ENCODE measurements at regions not wholly inside any gene's neighbourhood (a gene's known extent, or its start where the extent isn't known, plus 50 kb on each side); places are given as distances from the start of the nearest gene placed in this dataset.
"Not testable (repeated sequence)": the region's sequence is repeated elsewhere in the genome, so short reads cannot be mapped to it uniquely, and the experiment has no call there.

DNA sequence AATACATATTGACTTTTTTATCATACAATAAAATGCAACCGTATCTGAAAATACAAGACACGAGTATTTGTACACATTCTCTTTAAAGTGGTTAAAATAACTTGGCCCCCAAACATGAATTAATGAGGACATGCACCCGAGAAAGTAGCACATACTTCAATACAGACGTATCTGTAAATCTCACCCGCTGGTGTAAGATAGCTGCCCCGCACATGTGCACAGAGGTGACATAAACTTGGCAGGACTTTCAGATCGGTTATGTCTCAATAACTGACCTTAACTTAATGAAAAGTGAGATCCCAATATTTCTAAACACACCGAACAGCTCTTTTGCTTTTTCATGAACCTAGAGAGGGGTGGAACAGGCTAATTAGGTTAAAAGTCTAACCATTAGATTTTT, 91.5 kb upstream of the RPS6KA2 start:
- DNase-seq: no peak

DNA sequence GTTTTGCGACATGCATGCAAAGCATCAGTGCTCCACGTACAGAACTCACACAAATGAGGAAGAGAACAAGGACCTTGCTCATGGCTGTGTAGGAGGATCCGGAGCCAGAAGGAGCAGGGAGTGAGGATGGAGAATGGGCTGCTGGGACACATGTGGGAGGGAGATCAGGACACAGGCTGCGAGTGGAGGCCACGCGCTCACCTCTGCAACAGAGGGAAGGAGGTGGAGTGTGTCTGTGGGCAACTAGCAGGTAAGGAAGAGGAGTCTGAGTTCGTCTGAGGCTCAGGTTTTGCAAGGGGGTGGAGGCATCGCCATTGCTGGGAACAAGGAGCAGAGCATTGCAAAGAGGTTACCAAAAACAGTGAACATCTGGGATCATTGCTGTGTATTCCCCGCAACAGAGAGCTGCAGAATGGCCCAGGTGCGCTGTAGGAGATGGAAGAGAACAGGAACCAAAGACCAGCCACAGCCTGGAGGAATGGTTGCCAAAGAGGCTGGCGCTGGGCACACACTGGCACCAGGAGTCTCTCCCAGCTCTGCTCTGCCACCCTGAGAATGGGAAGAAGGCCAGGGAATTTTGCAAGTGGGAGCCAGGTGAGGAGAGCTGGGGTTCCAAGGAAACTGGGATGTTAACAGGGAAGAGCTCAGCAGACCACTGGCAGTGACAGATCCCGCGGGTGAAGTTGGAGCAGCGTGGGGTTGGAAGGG, 90.0 kb upstream of the RPS6KA2 start:
- no peak for DNase-seq

DNA sequence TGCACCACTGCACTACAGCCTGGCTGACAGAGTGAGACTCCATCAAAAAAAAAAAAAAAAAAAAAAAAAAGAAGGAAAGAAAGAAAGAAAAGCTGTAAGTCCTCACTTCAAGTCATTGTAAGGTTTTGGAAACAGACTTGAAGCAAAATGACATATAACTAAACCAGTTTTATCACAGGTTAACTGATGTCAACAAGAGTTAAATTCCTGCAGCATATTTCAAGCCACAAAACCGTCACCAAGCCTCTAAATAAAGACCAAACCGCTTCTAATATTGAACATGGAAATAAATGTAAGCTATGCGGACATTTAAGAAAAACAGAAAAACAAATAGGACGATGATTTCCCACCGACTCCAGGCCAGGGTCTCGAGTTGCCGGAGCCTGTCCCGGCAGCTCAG, 88.9 kb upstream of the RPS6KA2 start:
- no peak for DNase-seq

DNA sequence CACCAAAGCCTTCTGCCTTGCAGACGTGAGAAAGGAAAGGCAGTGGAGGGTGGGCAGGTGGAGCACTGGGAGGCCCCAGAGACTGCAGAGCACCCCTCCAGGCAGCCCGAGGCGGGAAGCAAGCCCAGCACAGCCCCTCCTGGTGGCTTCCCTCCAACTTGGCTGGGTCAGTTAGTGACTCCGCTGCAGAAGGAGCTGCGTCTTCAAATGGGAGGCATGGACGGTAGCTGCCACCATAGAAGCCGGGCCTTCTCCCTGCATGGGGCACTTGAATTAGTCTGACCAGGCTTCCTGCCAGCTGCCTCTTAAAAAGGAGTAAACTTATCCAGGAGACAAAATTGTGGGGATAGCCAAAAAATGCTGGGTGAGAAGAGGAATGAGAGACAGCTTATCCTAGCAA, 88.0 kb upstream of the RPS6KA2 start:
- no peak for DNase-seq

DNA sequence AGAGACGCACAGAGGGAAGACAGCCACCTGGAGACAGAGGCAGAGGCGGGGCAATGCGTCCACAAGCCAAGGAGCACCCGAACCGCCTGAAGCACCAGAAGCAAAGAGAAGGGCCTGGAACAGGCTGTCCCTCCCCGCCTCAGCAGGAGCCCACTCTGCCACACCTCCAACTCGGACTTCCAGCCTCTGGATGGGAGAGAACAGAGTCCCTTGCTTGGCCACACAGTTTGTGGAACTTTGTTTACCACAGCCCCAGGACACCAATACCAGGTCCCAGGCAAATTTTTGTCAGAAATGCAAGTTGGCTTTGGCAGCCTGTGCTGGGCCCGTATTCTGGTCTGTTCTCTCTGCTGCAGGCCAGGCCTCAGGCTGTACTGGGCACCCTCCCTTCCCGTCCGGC, 87.5 kb upstream of the RPS6KA2 start:
- no peak for DNase-seq

DNA sequence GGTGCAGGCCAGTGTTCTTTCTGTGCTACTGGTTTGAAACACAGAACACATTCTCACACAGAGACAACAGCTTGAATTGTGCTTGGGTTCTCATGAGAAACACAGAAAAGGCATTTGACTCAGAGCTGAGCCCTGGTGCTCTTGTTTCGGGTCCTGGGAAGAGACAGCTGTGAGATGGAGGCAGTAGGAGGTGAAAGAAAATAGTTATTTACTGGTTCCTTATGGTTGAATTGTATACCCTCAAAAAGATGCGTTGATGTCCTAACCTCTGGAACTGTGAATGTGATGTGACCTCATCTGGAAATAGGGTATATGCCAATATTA, 87.1 kb upstream of the RPS6KA2 start:
- DNase-seq: no peak

DNA sequence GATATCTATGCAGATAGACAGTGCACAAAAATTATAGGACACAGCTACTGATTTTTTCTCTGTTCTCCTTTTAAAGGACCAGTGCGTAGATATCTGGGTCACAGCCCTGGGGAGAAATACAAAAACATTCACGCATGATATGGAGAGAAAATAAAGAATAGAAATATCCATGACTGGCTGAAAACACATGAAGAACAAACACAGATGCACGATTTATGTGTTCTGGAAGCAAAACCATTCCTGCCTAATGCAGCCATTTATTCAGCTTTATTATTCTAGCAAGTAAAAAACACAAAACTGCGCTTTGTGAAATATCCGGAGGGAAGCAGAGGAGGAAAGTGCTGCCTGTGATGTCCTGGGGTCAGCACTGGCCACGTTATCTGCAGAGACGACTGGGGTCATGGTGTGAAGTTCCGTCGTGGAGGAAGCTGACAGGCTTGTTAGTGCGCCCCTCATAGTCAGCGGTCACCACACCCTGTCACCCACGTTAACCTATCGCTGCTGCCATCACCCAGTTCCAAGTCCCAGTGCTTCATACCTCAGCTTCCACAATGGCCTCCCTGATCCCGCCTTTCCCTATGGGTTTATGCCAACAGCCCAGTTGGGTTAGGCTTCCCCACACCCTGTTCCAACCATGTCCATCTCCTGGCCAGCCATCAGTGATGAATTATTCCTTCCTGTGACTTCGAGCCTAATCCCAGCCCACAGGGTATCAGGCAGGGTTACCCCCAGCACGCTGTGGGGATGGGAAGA, 86.6 kb upstream of the RPS6KA2 start:
- no peak for DNase-seq

DNA sequence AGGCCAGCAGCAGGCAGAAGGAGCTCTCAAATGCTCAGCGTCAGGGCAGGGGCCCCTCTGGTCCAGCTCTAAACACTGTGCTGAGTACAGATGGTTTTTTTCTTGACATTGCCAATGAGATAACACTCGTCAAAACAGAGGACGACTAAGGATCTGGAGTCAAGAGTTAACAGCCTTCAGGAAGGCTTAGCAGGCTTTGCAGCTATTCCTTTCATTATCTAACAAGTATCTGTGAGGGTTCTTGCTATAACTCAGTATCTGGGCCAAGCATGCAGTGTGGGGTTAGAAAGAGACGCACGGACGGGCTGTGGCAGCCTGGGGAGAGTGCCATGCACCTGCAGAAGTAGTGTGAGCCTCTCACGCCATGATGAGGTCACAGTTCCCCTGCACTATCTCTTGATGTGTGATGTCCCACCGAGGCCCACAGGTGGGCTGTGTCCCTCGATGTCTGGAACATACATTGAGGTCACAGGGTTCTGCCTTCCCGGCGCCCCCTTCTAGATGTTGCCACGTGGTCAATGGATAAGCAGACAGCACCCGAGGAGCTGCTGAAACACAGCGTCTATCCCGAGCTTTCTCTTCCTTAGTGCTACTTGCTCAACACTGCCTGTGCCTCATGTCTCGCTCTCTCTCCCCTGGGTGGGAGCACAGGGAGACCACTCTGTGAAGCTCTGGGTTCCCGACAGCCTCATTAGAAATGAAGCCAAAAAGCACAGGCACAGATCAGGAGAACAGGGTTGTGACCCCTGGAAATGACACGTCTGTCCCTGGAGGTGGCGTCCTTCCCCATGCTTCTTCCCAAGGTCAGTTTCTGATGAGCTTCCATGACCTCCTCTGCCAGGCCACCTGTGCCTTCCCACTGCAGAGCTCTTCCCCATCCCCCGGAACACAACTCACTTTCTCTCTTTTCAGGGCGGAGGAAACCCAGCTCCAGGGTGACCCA, 85.5 kb upstream of the RPS6KA2 start:
- DNase-seq: no peak

DNA sequence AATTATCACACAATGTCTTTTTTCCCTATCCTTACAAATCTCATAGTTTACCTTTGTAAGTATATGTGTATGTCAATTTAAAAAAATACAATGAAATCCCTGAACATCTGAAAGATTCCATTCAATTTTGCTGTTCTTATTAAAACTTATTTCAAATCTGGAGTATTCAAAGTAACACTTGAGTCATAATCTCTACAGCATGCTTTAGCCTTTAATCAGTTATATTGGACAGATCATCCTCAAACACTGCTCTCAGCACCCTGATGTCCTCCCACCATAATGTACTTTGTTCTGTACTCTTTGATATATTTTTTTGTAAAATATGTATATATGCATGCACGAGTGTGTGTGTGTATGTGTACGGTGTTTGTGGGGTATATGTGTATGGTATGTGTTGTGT, 83.0 kb upstream of the RPS6KA2 start:
- no peak for DNase-seq

DNA sequence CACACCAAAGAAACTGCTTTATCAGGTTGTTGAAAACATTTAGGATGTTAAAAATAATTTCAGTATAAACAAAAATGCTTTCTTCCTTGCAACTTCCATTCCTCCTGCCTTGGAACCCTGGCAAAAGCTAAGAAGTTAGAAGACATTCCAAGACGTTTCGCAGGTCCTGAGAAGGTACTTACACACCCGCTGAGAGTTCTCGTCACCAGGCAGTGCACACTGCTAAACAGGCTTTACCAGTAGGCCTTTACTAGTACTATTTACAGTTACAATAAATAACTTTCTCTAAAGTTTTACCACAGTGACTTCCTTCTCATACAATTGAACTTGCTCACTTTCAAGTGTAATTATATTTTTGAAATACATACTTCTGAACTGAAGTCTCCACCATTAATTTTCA, 81.4 kb upstream of the RPS6KA2 start:
- no peak for DNase-seq

DNA sequence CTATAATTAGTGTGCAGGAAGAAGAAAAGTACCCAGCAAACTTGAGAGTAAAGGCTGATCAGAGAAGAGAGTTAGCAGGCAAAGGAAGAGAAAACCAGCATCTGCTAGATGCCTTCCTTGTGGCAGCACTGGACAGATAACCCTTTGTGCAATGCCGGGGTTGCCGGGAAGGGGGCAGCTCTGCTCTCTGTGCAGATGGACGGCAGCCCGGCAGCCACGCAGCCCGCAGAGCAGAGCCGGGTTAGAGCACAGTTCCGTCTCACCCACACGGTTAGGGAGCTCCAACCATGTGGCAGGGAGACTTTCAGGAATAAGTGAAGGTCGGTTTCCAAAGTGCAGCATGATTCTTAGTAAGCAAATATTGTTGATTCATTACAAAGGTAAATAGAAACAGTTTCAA, 80.0 kb upstream of the RPS6KA2 start:
- no peak for DNase-seq

DNA sequence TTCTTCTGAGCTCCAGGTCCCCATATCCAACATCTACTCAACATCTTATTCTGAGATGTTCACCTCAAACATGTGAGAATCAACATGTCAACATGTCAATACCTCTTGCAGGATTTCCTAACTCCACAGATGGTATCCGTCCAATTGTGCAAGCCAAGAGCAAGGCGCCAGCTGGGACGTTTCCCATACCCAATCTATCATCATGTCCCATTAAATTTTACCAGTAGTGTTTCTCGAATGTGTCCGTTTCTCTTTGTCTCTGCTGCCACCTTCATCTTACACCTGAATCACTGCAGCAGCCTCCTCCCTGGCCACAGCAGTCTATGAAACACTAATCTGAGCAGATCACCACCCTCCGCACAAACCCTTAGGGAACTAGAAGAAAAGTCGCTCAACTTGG, 78.0 kb upstream of the RPS6KA2 start:
- no peak for DNase-seq

DNA sequence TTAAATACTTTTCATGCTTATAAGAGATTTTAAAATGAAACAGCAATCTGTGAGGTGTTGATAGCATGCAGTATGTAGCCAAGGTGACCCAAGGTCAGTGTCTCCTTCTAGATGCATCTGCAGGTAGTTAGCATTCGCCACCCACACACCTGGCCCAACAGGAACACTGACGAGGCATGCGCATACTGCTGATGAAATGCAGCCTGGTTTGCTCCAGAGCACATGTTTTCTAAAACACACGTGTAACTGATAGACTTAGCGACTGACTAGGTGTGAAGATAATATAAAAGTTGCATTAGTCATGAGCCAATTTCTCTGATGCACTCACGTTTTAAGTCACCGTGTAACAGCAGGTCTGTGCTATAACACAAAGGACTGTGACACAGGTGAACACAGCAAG, 77.1 kb upstream of the RPS6KA2 start:
- DNase-seq: no peak

DNA sequence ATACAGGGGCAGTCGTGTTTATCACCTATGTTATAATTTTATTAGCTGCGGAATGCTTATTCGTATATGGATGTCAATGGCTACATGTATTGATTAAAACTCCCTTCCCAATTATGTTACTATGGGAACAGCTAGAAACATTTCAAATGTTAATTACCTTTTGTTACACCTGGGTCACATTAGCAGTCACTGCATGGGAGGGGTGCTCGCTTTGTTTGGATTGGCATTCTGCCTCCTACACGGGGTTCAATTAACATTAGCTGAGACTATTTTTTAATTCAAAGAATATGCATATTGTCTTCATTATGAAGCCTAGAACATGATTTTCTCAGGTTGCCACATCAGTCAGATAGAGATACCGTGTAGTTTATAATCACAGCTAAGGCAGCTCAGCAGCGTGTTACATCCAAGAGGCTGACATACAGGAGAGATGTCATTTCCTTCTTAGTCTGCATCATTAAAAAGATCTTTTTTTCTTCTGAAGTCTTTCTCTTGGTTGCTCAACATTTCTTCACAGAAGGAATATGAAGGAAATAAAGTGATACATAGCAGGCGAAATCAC, 76.2 kb upstream of the RPS6KA2 start:
- DNase-seq: no peak

DNA sequence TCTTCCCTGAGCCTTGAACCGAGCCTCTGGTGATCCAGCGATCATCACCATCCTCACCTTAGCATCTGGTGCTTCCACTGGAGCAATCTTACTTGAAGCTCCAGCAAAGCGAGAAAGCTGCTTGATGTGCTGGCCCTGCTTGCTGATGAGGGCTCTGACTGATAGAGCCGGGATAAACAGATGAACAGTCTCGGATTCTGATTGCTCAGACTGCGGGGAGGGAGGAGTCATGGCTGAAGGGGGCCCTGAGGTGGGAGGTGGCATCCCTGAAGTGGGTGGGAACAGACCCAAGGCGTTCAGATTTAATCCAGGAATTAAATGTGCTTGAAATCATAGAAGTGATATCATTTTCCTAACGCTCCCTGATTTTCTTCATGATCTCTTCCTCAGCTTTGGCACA, 74.4 kb upstream of the RPS6KA2 start:
- not testable (repeated sequence) for DNase-seq

DNA sequence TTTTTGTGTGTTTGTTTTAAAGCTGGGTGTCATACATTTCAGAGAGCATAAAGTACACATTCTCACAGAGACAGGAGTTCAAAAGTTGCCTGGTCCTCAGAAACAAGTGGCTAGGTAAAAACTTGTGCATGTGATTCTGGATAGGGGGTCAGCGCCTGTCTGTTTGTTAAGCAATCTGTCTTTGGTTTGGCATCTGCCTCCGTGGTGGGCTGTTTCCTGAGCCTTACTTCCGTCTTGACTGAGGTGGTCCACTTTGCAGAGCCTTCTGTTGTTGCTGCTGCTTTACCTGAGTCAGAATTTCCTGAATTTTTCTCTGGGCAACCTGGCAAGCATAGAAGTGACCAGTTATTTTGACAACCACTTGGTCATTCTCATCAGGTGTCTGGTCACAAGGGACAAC, 73.8 kb upstream of the RPS6KA2 start:
- DNase-seq: not testable (repeated sequence)

DNA sequence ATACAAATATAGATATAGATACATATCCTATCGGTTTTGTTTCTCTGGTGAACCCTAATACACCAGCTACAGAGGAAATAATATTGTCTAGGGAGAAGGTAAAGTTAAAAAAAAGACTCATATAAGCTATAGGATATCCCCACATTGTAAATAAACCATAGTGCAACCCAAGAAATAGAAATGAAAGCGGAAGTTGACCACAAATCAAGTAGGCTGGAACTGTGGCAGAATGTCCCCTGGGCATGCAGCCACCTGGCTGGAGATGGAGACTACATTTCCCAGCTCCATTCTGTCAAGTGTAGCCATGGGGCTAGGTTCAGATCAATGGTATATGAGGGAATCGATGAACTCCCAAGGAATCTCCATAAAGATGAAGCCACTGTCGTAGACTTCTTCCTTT, 70.1 kb upstream of the RPS6KA2 start:
- DNase-seq: no peak

DNA sequence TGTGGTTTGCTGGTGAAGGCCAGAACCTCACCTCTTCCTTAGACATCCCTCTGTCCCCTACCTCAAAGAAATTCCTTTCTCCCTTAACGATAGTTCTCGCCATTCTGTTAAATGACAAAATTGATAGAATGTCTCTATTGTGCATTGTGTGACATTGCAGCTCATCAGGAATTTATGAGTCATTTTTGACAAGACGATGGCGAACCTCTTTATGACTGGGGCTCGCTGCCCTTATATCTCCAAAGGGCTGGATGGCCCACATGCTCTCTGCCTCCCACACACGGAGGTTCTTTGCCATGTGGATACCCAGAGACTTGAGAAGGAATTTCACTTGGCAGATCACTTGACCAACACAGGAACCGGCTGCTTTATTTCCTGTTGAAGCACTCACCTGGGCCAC, 66.8 kb upstream of the RPS6KA2 start:
- no peak for DNase-seq

DNA sequence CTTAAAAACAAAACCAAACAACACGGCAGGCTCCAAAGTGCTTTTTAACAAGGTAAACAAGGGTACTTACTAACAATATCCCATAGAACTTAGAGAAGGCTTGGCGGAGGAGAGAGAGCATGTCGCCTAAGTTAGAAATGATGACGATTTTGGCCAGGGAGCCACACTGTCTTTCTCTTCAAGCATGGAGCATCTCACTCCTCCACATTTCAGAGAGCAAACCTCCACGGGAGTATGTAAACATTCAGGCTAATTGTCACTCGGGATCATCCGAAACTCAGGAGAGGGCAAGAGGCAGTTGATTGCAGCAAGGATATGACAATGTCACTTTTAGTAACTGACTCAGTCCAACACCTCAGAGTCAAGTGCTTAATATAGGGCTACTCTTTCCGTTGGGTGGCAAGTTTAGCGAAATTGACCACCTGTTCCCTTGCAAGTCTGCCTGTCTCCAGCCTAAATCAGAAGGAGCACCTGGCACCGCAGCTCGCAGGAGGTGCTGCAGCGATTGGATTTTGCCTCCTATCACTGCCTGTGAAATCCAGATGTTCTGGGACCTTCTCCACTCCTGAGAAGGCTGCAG, 65.8 kb upstream of the RPS6KA2 start:
- DNase-seq: no peak

DNA sequence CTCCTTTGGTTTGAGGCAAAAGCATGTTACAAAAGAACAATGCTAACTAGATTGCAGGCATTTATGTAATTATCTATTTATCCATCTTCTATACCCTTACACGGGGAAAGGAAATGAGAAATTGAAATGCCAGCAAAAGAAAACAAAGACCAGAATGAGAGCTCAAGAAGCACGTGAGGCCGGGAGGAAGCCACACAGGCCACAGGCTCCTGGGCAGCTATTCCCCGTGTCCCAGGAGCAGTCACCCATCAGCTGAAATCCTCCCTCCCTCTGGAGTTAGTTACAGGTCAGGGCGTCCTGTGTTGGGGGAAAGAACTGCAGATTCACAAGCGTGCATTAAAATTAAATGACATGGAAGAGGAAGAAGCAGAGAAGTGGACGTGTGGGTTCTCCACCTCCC, 64.7 kb upstream of the RPS6KA2 start:
- no peak for DNase-seq

DNA sequence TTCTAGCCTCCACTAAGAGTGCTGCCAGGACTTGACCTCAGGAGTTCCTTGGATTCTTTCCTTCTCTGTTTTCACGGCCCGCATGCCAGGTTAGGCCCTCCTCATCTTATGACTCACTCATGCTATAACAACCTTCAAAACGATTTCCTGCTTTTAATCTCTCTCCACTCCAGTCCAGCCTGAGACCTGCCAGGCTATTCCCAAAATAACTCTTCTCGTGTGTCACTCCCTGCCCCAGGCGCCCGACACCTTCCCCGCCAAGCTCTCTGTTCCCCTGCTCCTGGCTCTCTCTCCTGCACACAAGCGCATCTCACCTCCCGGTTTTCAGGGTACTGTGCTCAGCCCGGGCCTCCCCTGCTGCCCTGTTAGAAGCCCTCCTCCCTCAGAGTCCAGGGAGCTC, 64.1 kb upstream of the RPS6KA2 start:
- no peak for DNase-seq

DNA sequence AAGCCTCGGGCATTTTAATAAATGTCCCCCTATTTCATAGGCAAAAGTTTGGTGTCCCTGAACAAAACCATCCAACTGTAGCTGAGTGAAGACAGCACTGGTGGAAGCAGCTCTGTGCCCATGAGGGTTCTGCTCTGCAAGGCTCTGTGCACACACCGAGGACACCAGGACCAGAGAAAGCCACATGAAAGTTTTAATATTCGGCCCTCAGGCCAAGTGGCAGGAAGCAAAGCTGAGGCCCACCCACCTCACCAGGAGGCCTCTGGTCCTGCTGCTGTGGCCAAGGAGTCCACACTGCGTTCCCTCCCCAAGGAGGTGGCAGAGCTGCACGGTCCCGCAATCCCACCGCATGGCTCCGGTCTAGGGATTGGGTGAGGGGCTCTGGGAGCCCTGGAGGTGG, 62.6 kb upstream of the RPS6KA2 start:
- DNase-seq: no peak

DNA sequence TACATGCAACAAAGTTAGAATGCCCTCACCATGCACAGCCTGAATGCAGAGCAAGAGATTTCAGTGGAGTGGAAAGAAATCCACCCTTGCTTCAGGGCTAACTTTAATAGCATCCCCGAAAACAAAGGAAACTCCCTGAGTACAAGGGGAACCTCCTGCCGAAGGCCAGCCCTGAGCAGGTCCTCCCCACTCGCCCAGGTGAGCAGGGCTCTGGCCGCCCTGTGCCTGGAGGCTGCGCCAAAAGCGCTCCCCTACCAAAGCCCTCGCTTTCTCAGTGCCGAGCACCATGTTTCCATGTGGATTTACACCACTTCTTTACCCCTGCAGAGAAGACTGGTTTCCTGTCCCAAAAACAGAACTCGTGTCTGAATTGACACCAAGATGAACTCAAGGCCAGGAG, 61.9 kb upstream of the RPS6KA2 start:
- DNase-seq: no peak
